OCI-LY3 (cell line): ENCODE measurements at regions not wholly inside any gene's neighbourhood (a gene's known extent, or its start where the extent isn't known, plus 50 kb on each side); places are given as distances from the start of the nearest gene placed in this dataset.
A peak's percentile ranks its signal among the peaks of the same experiment; 100 is the strongest.

Experiments used
- H2AFZ ChIP-seq: fragments of 200-600, 300-600 bp; shearing (Covaris generic); 2 replicates; pipeline ENCODE4 v1.6.0; 2014; ENCODE audit warnings: antibody characterized with exemption, low read depth, low read length
- H3K27ac ChIP-seq: fragments of 200-600, 300-600 bp; sonication (generic); 2 replicates; pipeline ENCODE4 v1.5.1; 2014; ENCODE audit warnings: mild to moderate bottlenecking, low read length, moderate library complexity, mixed read lengths
- H3K27me3 ChIP-seq: fragments of 200-600, 300-600 bp; sonication (generic); 2 replicates; pipeline ENCODE4 v1.6.1; 2014; ENCODE audit warnings: low read depth, low read length, mixed read lengths
- H3K36me3 ChIP-seq: fragments of 200-600, 300-600 bp; sonication (generic); replicated peaks from 2 replicates; pipeline ENCODE3; 2014; ENCODE audit warnings: low read depth, low read length, mixed read lengths
- H3K4me1 ChIP-seq: fragments of 300-600, 200-600 bp; sonication (generic); 2 replicates; pipeline ENCODE4 v1.6.1; 2014; ENCODE audit warnings: low read length, mixed read lengths
- H3K4me2 ChIP-seq: fragments of 200-600, 300-600 bp; sonication (generic); 2 replicates; pipeline ENCODE4 v1.6.1; 2014; ENCODE audit warnings: low read length, mixed read lengths
- H3K4me3 ChIP-seq: fragments of 300-600, 200-600 bp; sonication (generic); 2 replicates; pipeline ENCODE4 v1.5.1; 2014; ENCODE audit warnings: antibody characterized with exemption, mild to moderate bottlenecking, low read length, moderate library complexity
- H3K79me2 ChIP-seq: fragments of 300-600, 200-600 bp; shearing (Covaris generic); 2 replicates; pipeline ENCODE4 v1.6.1; 2014; ENCODE audit warnings: mild to moderate bottlenecking, low read length, mixed read lengths
- H3K9ac ChIP-seq: fragments of 300-600, 200-600 bp; shearing (Covaris generic); 2 replicates; pipeline ENCODE4 v1.6.0; 2014; ENCODE audit warnings: mild to moderate bottlenecking, low read length, moderate library complexity
- H3K9me3 ChIP-seq: fragments of 200-600, 300-600 bp; shearing (Covaris generic); 2 replicates; pipeline ENCODE4 v1.6.1; 2014; ENCODE audit warnings: low read length, mixed read lengths; ENCODE audit not compliant: insufficient read depth
- H4K20me1 ChIP-seq: fragments of 200-600, 300-600 bp; sonication (generic); 2 replicates; pipeline ENCODE4 v1.6.1; 2016; ENCODE audit warnings: low read length, mixed read lengths; ENCODE audit not compliant: insufficient read depth
- CTCF ChIP-seq: fragments of 200-600, 300-600 bp; sonication (generic); IDR thresholded peaks from 2 replicates; pipeline ENCODE4 v1.5.1; 2014; ENCODE audit warnings: antibody characterized with exemption, low read length, low read depth
- EZH2phosphoT487 ChIP-seq: fragments of 200-600 bp; shearing (Covaris generic); IDR thresholded peaks from 2 replicates; pipeline ENCODE4 v1.6.1; 2018; ENCODE audit warnings: antibody characterized with exemption, mixed run types, low read depth

DNA sequence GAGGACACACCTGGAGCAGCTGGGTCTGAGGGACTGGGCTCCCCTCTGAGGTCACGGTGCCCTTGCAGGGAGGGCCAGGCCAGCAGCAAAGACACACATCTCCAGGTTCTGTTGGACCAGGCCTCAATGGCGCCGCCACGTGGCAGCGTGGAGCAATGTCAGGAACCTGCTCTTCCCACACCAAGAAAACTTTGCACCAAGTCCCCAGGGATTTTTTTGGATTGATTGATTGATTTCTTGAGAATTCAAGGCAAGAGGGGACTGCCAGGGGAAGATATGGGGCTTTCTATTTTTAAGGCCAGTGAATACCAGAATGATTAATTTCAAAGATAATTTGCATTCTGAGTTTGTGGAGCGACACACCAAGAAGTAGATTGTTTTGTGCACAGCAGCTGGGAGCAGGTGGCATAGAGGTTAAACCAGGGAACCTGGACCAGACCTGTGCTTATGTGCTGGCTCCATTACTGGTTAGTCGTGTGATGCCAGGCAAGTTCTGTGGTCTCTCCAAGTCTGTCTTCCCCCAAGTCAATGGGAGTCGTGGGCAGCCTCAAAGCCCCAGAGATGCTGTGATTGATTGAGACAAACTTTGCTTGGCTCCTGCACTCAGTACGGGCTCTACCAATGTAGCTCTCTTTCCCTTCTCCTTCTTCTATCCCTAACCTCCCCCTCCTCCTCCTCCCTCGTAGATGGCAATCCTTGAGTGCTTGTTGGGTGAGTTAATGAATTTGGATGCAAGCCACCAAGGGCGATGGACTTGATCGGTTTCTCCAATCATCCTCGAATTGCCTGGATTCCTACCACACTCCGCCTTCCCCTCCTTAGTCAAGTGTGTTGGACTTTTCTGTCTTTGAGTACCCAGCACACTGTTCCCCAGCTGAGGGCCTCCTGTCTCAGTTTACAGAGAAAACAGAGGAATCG lies 96.2 kb upstream of the TRPM1 start:
- no peaks in the 10 kb centered on the region for H3K36me3 ChIP-seq
- H3K27me3 ChIP-seq: no peaks in the 10 kb centered on the region
- H3K9ac ChIP-seq: peak overlapping the region; percentile 65
- TF ChIP-seq EZH2phosphoT487 (no peak), CTCF (peak; percentile 85)
- H3K79me2 ChIP-seq: no peaks in the 10 kb centered on the region
- H4K20me1 ChIP-seq: no peaks in the 10 kb centered on the region
- peaks cover 57% of the 10 kb centered on the region for H3K4me1 ChIP-seq
- peak overlapping the region; percentile 72 for H2AFZ ChIP-seq
- peak overlapping the region; percentile 60 for H3K4me3 ChIP-seq
- H3K4me2 ChIP-seq: peak overlapping the region; percentile 74
- peak overlapping the region; percentile 94 for H3K27ac ChIP-seq
- H3K9me3 ChIP-seq: no peaks in the 10 kb centered on the region

- H3K79me2 ChIP-seq: no peaks in the 10 kb centered on the region
- no peaks in the 10 kb centered on the region for H3K27me3 ChIP-seq
- peak overlapping the region; percentile 19; the same call in 1 of the 2 replicates for H3K27ac ChIP-seq
- H3K4me2 ChIP-seq: peak overlapping the region; percentile 51
- H2AFZ ChIP-seq: peak overlapping the region; percentile 81
- H4K20me1 ChIP-seq: no peaks in the 10 kb centered on the region
- no peak overlapping the region for H3K4me3 ChIP-seq
- H3K36me3 ChIP-seq: no peaks in the 10 kb centered on the region
- peak overlapping the region; percentile 31; the same call in 1 of the 2 replicates for H3K9ac ChIP-seq
- no peaks in the 10 kb centered on the region for H3K9me3 ChIP-seq
- TF ChIP-seq EZH2phosphoT487 (no peak), CTCF (peak; percentile 76)
- peaks cover 82% of the 10 kb centered on the region for H3K4me1 ChIP-seq
Measured at GRCh38 chr15:31200735-31201151, 99.2 kb upstream of the TRPM1 start.

DNA sequence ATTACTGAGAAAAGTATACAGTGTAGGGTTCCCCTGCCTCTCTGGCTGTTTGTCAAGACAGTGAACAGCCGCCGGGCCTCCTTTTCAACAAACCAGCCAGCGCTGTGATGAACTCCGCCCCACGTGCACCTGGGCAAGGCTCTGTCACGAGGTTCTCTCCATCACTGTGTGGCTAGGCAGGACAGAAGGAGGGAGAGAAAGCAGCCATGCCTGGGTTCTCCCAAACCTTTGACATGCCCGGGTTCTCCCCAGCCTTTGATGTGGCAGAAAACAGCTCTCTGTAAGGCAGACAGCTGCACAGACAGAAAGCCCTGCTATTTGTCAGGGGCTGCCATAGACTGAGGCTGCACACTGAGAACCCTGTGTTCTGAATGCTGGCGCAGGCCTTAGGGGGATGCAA lies 101.4 kb upstream of the TRPM1 start:
- Histone ChIP-seq H3K4me1 (peaks cover 73% of the 10 kb centered on the region), H3K36me3 (no peaks in the 10 kb centered on the region), H3K9ac (peak overlapping the region; percentile 5; the same call in 1 of the 2 replicates), H3K4me2 (peak overlapping the region; percentile 27; the same call in 1 of the 2 replicates), H3K79me2 (no peaks in the 10 kb centered on the region), H4K20me1 (no peaks in the 10 kb centered on the region), H3K27me3 (no peaks in the 10 kb centered on the region), H2AFZ (peak overlapping the region; percentile 62), H3K9me3 (no peaks in the 10 kb centered on the region), H3K27ac (no peak overlapping the region), H3K4me3 (no peak overlapping the region)
- TF ChIP-seq EZH2phosphoT487: no peak
- no peak for TF ChIP-seq CTCF

- Histone ChIP-seq H3K9ac (no peak overlapping the region), H3K4me3 (no peak overlapping the region), H3K9me3 (no peaks in the 10 kb centered on the region), H2AFZ (no peak overlapping the region), H4K20me1 (no peaks in the 10 kb centered on the region), H3K79me2 (no peaks in the 10 kb centered on the region), H3K27ac (no peak overlapping the region), H3K4me1 (peaks cover 62% of the 10 kb centered on the region), H3K27me3 (no peaks in the 10 kb centered on the region), H3K4me2 (no peak overlapping the region), H3K36me3 (no peaks in the 10 kb centered on the region)
- TF ChIP-seq EZH2phosphoT487: no peak
Measured at GRCh38 chr15:31203999-31204398, 102.5 kb upstream of the TRPM1 start.
